Neural cell (in vitro differentiated cells): ENCODE measurements at regions not wholly inside any gene's neighbourhood (a gene's known extent, or its start where the extent isn't known, plus 50 kb on each side); places are given as distances from the start of the nearest gene placed in this dataset.

ENCODE experiments used
- H2AFZ ChIP-seq: fragments of 200-600, 300-800 bp; sonication (generic), shearing (Covaris generic); 2 replicates; pipeline ENCODE4 v1.6.0; 2014; ENCODE audit warnings: low read depth, mild to moderate bottlenecking, antibody characterized with exemption, low read length, moderate library complexity
- H3F3A ChIP-seq: fragments of 200-600 bp; shearing (Covaris generic); 2 replicates; pipeline ENCODE4 v1.6.1; 2016; ENCODE audit warnings: mild to moderate bottlenecking, moderate library complexity, mixed read lengths, antibody characterized with exemption, low read length; ENCODE audit not compliant: insufficient read depth, poor library complexity, severe bottlenecking
- H3K27ac ChIP-seq: fragments of 200-600, 300-800 bp; sonication (generic), shearing (Covaris generic); 2 replicates; pipeline ENCODE4 v1.5.1; 2014; ENCODE audit warnings: mild to moderate bottlenecking, low read length, moderate library complexity
- H3K27me3 ChIP-seq: fragments of 300-800, 200-600 bp; sonication (generic), shearing (Covaris generic); 2 replicates; pipeline ENCODE4 v1.6.0; 2014; ENCODE audit warnings: mild to moderate bottlenecking, low read depth, low read length, moderate library complexity; ENCODE audit not compliant: insufficient read depth
- H3K36me3 ChIP-seq: fragments of 300-800, 200-600 bp; sonication (generic), shearing (Covaris generic); 2 replicates; pipeline ENCODE4 v1.5.1; 2014; ENCODE audit warnings: mild to moderate bottlenecking, antibody characterized with exemption, low read length, moderate library complexity; ENCODE audit not compliant: insufficient read depth
- H3K4me2 ChIP-seq: fragments of 300-800, 200-600 bp; sonication (generic), shearing (Covaris generic); 2 replicates; pipeline ENCODE4 v1.6.0; 2014; ENCODE audit warnings: mild to moderate bottlenecking, low read length
- H3K4me3 ChIP-seq: fragments of 300-800, 200-600 bp; sonication (generic), shearing (Covaris generic); 2 replicates; pipeline ENCODE4 v1.5.1; 2014; ENCODE audit warnings: mild to moderate bottlenecking, low read length, moderate library complexity
- H3K79me2 ChIP-seq: fragments of 200-600 bp; shearing (Covaris generic); replicated peaks from 2 replicates; pipeline ENCODE4 v1.6.0; 2014; ENCODE audit warnings: mild to moderate bottlenecking, low read length, moderate library complexity; ENCODE audit not compliant: insufficient read depth
- H3K9ac ChIP-seq: fragments of 300-800, 200-600 bp; sonication (generic), shearing (Covaris generic); 2 replicates; pipeline ENCODE4 v1.6.1; 2016; ENCODE audit warnings: mild to moderate bottlenecking, low read length, mixed read lengths
- H3K9me2 ChIP-seq: fragments of 200-600 bp; shearing (Covaris generic); 2 replicates; pipeline ENCODE4 v1.6.1; 2016; ENCODE audit warnings: mild to moderate bottlenecking, low read length, mixed read lengths; ENCODE audit not compliant: insufficient read depth
- H3K9me3 ChIP-seq: fragments of 200-600, 300-800 bp; sonication (generic), shearing (Covaris generic); 2 replicates; pipeline ENCODE4 v1.6.1; 2016; ENCODE audit warnings: mild to moderate bottlenecking, mixed run types, low read length, moderate library complexity, mixed read lengths
- H4K20me1 ChIP-seq: fragments of 200-600 bp; shearing (Covaris generic); 2 replicates; pipeline ENCODE4 v1.6.1; 2016; ENCODE audit warnings: mild to moderate bottlenecking, mixed run types; ENCODE audit not compliant: insufficient read depth
- CTCF ChIP-seq: fragments of 450-650 bp; IDR thresholded peaks from 2 replicates; pipeline ENCODE4 v1.5.1; 2014; ENCODE audit warnings: antibody characterized with exemption, mild to moderate bottlenecking, moderate library complexity; ENCODE audit not compliant: poor library complexity, severe bottlenecking
- EP300 ChIP-seq: fragments of 450-650 bp; conservative IDR thresholded peaks from 2 replicates; pipeline ENCODE4 v1.6.1; 2014; ENCODE audit warnings: antibody characterized with exemption, mild to moderate bottlenecking, moderate library complexity; ENCODE audit not compliant: poor library complexity, severe bottlenecking
- EZH2 ChIP-seq: fragments of 200-600, 300-800 bp; shearing (Covaris generic), sonication (generic); IDR thresholded peaks from 2 replicates; pipeline ENCODE4 v1.6.1; 2014; ENCODE audit warnings: antibody characterized with exemption, low read length, borderline replicate concordance, mild to moderate bottlenecking; ENCODE audit not compliant: insufficient read depth, poor library complexity, severe bottlenecking
- MXI1 ChIP-seq: fragments of 450-650 bp; conservative IDR thresholded peaks from 2 replicates; pipeline ENCODE4 v1.6.1; 2014; ENCODE audit warnings: antibody characterized with exemption, mild to moderate bottlenecking; ENCODE audit not compliant: poor library complexity, severe bottlenecking
- POLR2AphosphoS5 ChIP-seq: IDR thresholded peaks from 2 replicates; pipeline ENCODE4 v1.6.1; 2012
- RAD21 ChIP-seq: fragments of 450-650 bp; conservative IDR thresholded peaks from 2 replicates; pipeline ENCODE4 v1.6.1; 2014; ENCODE audit warnings: antibody characterized with exemption, mild to moderate bottlenecking, moderate library complexity
- REST ChIP-seq: IDR thresholded peaks from 2 replicates; pipeline ENCODE4 v1.6.1; 2012; ENCODE audit warnings: borderline replicate concordance
- SMC3 ChIP-seq: fragments of 450-650 bp; conservative IDR thresholded peaks from 2 replicates; pipeline ENCODE4 v1.6.1; 2014; ENCODE audit warnings: antibody characterized with exemption, mild to moderate bottlenecking, moderate library complexity; ENCODE audit not compliant: poor library complexity
- TAF1 ChIP-seq: IDR thresholded peaks from 2 replicates; pipeline ENCODE4 v1.6.1; 2012; ENCODE audit warnings: low read depth

GRCh38 chr1:243963571-243963970 is 87.5 kb upstream of the ZBTB18 start:
- no peaks in the 10 kb centered on the region for H3K79me2 ChIP-seq
- no peak overlapping the region for H3K4me2 ChIP-seq
- no peaks in the 10 kb centered on the region for H3F3A ChIP-seq
- H3K9ac ChIP-seq: no peak overlapping the region
- no peak overlapping the region for H3K27ac ChIP-seq
- H3K4me3 ChIP-seq: no peak overlapping the region
- H4K20me1 ChIP-seq: no peaks in the 10 kb centered on the region
- TF ChIP-seq SMC3: no peak
- no peak for TF ChIP-seq REST
- TF ChIP-seq TAF1: no peak
- no peak for TF ChIP-seq POLR2AphosphoS5
- no peak for TF ChIP-seq EP300
- TF ChIP-seq RAD21: no peak
- no peak for TF ChIP-seq CTCF
- TF ChIP-seq MXI1: no peak
- no peak for TF ChIP-seq EZH2
- no peaks in the 10 kb centered on the region for H3K27me3 ChIP-seq
- H3K9me2 ChIP-seq: no peaks in the 10 kb centered on the region
- no peaks in the 10 kb centered on the region for H3K9me3 ChIP-seq
- no peaks in the 10 kb centered on the region for H3K36me3 ChIP-seq
- H2AFZ ChIP-seq: no peak overlapping the region

- H3K27ac ChIP-seq: no peak overlapping the region
Observed at GRCh38 chr1:243962541-243962940, 88.5 kb upstream of the ZBTB18 start.

More at GRCh38 chr1:243962541-243962940, 88.5 kb upstream of the ZBTB18 start:
- no peak overlapping the region for H3K9ac ChIP-seq
- H3K4me3 ChIP-seq: no peak overlapping the region
- no peak for TF ChIP-seq RAD21
- no peak for TF ChIP-seq EZH2
- TF ChIP-seq REST: no peak
- no peak for TF ChIP-seq SMC3
- no peak for TF ChIP-seq CTCF
- no peak for TF ChIP-seq MXI1
- no peak for TF ChIP-seq POLR2AphosphoS5
- no peak for TF ChIP-seq EP300
- no peak for TF ChIP-seq TAF1
- no peaks in the 10 kb centered on the region for H3K36me3 ChIP-seq
- H4K20me1 ChIP-seq: no peaks in the 10 kb centered on the region
- H3K79me2 ChIP-seq: no peaks in the 10 kb centered on the region
- no peaks in the 10 kb centered on the region for H3F3A ChIP-seq
- H3K9me3 ChIP-seq: no peaks in the 10 kb centered on the region
- H3K4me2 ChIP-seq: no peak overlapping the region
- H3K9me2 ChIP-seq: no peaks in the 10 kb centered on the region
- H2AFZ ChIP-seq: no peak overlapping the region
- H3K27me3 ChIP-seq: no peaks in the 10 kb centered on the region
